GM23338 (cell line): ENCODE measurements at regions not wholly inside any gene's neighbourhood (a gene's known extent, or its start where the extent isn't known, plus 50 kb on each side); places are given as distances from the start of the nearest gene placed in this dataset.

Experiments
- ATAC-seq: fragments of 200-7000 bp; cut with Tn5 transposase; 3 replicates; pipeline ENCODE4 v1.9.1; 2020
- DNase-seq: peaks from one replicate; pipeline ENCODE4 v3.0.0-alpha.2; 2015; ENCODE audit warnings: low spot score
- H2AFZ ChIP-seq: fragments of 200-600 bp; sonication (generic); 2 replicates; pipeline ENCODE4 v1.8.0; 2016; ENCODE audit warnings: antibody characterized with exemption, mild to moderate bottlenecking, moderate library complexity
- H3F3A ChIP-seq: fragments of 200-600 bp; sonication (generic); replicated peaks from 2 replicates; pipeline ENCODE4 v1.8.0; 2017; ENCODE audit warnings: antibody characterized with exemption, mixed run types, low read depth
- H3K27ac ChIP-seq: fragments of 200-600 bp; sonication (generic); 2 replicates; pipeline ENCODE4 v1.6.1; 2016; ENCODE audit warnings: low read depth
- H3K27me3 ChIP-seq: fragments of 200-600 bp; sonication (generic); 2 replicates; pipeline ENCODE4 v1.8.0; 2016; ENCODE audit warnings: mild to moderate bottlenecking, mixed run types, moderate library complexity; ENCODE audit not compliant: insufficient read depth
- H3K36me3 ChIP-seq: fragments of 200-600 bp; sonication (generic); 2 replicates; pipeline ENCODE4 v1.8.0; 2016; ENCODE audit warnings: mild to moderate bottlenecking; ENCODE audit not compliant: insufficient read depth
- H3K4me1 ChIP-seq: fragments of 200-600 bp; sonication (generic); 2 replicates; pipeline ENCODE4 v1.8.0; 2016; ENCODE audit warnings: mild to moderate bottlenecking, moderate library complexity; ENCODE audit not compliant: insufficient read depth
- H3K4me2 ChIP-seq: fragments of 200-600 bp; sonication (generic); 2 replicates; pipeline ENCODE4 v1.7.1; 2017; ENCODE audit warnings: mixed run types
- H3K4me3 ChIP-seq: fragments of 200-600 bp; sonication (generic); 2 replicates; pipeline ENCODE4 v1.6.1; 2016; ENCODE audit warnings: mixed run types
- H3K79me2 ChIP-seq: fragments of 200-600 bp; sonication (generic); replicated peaks from 2 replicates; pipeline ENCODE4 v1.8.0; 2017; ENCODE audit warnings: mild to moderate bottlenecking; ENCODE audit not compliant: insufficient read depth
- H3K9me2 ChIP-seq: fragments of 200-600 bp; sonication (generic); 2 replicates; pipeline ENCODE4 v1.8.0; 2017; ENCODE audit not compliant: insufficient read depth
- H4K20me1 ChIP-seq: fragments of 200-600 bp; sonication (generic); replicated peaks from 2 replicates; pipeline ENCODE4 v1.8.0; 2017; ENCODE audit warnings: mild to moderate bottlenecking; ENCODE audit not compliant: insufficient read depth
- H3K27ac Mint-ChIP-seq: 2 replicates; pipeline ENCODE4 v1.8.0; 2020; ENCODE audit warnings: inconsistent platforms, mild to moderate bottlenecking, moderate library complexity, mixed read lengths
- H3K27me3 Mint-ChIP-seq: 3 replicates; pipeline ENCODE4 v1.8.0; 2022; ENCODE audit warnings: low read depth, mild to moderate bottlenecking, moderate library complexity, mixed read lengths, inconsistent platforms; ENCODE audit not compliant: insufficient read depth, poor library complexity
- H3K36me3 Mint-ChIP-seq: 3 replicates; pipeline ENCODE4 v1.8.0; 2021; ENCODE audit warnings: low read depth, mild to moderate bottlenecking, inconsistent platforms, moderate library complexity, mixed read lengths
- H3K4me1 Mint-ChIP-seq: 3 replicates; pipeline ENCODE4 v1.8.0; 2020; ENCODE audit warnings: mild to moderate bottlenecking, inconsistent platforms, mixed read lengths
- H3K4me3 Mint-ChIP-seq: 3 replicates; pipeline ENCODE4 v1.8.0; 2021; ENCODE audit warnings: moderate library complexity, mild to moderate bottlenecking, inconsistent platforms, mixed read lengths
- H3K9me3 Mint-ChIP-seq: 3 replicates; pipeline ENCODE4 v1.8.0; 2020; ENCODE audit warnings: moderate library complexity, mild to moderate bottlenecking, inconsistent platforms, mixed read lengths
- EZH2 ChIP-seq: fragments of 200-600 bp; sonication (generic); IDR thresholded peaks from one replicate; pipeline ENCODE4 v1.8.0; 2017; ENCODE audit warnings: antibody characterized with exemption, mild to moderate bottlenecking, low read depth; ENCODE audit not compliant: unreplicated experiment
- POLR2AphosphoS5 ChIP-seq: IDR thresholded peaks from 2 replicates; pipeline ENCODE4 v1.6.1; 2016; ENCODE audit warnings: antibody characterized with exemption, low read depth
- STAT1 ChIP-seq: IDR thresholded peaks from one replicate; pipeline ENCODE4 v1.6.1; 2016; ENCODE audit warnings: antibody characterized with exemption; ENCODE audit not compliant: unreplicated experiment
- ZNF331 ChIP-seq: fragments of 250-450 bp; sonication (Bioruptor Pico); IDR thresholded peaks from 2 replicates; pipeline ENCODE4 v1.5.0; 2020; ENCODE audit warnings: low read depth, mild to moderate bottlenecking, moderate library complexity
- TF ChIP-seq, protein P1 (sequence below): fragments of 250-450 bp; sonication (Bioruptor Pico); IDR thresholded peaks from 2 replicates; pipeline ENCODE4 v1.5.0; 2020; ENCODE audit warnings: mild to moderate bottlenecking, moderate library complexity
- TF ChIP-seq, protein P2 (sequence below), 2 experiments: fragments of 200-600 bp in 1 of 2; sonication (generic) in 1 of 2; conservative IDR thresholded peaks; 2 replicates each; pipeline versions ENCODE4 v1.5.1 to v1.6.1; 2016 to 2017; ENCODE audit warnings: antibody characterized with exemption in 2 of 2, low read depth in 2 of 2, mild to moderate bottlenecking in 2 of 2, moderate library complexity in 1 of 2
- TF ChIP-seq, protein P3 (sequence below): IDR thresholded peaks from one replicate; pipeline ENCODE4 v1.6.1; 2018; ENCODE audit warnings: antibody characterized with exemption; ENCODE audit not compliant: unreplicated experiment

DNA sequence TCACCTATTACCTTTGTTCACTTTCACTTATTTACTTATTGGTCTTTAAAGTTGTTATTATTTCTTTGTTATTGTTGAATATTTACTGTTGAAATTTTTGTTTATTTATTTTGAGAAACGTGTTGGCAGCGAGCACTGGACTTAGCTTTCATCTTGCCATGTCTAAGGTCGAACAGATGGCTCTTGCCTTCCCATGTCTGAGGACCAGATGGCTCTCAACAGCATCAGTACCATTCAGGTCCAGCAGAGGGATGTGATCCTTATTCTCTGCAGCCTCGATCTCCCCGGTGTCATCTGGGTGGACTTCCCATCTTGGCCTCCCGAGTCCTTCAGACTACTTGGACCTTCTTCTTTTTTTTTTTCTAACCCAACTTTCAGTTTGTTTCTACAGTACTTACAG, 1437.6 kb downstream of the UQCRFS1 start (continued):
- TF ChIP-seq, protein P1, sequence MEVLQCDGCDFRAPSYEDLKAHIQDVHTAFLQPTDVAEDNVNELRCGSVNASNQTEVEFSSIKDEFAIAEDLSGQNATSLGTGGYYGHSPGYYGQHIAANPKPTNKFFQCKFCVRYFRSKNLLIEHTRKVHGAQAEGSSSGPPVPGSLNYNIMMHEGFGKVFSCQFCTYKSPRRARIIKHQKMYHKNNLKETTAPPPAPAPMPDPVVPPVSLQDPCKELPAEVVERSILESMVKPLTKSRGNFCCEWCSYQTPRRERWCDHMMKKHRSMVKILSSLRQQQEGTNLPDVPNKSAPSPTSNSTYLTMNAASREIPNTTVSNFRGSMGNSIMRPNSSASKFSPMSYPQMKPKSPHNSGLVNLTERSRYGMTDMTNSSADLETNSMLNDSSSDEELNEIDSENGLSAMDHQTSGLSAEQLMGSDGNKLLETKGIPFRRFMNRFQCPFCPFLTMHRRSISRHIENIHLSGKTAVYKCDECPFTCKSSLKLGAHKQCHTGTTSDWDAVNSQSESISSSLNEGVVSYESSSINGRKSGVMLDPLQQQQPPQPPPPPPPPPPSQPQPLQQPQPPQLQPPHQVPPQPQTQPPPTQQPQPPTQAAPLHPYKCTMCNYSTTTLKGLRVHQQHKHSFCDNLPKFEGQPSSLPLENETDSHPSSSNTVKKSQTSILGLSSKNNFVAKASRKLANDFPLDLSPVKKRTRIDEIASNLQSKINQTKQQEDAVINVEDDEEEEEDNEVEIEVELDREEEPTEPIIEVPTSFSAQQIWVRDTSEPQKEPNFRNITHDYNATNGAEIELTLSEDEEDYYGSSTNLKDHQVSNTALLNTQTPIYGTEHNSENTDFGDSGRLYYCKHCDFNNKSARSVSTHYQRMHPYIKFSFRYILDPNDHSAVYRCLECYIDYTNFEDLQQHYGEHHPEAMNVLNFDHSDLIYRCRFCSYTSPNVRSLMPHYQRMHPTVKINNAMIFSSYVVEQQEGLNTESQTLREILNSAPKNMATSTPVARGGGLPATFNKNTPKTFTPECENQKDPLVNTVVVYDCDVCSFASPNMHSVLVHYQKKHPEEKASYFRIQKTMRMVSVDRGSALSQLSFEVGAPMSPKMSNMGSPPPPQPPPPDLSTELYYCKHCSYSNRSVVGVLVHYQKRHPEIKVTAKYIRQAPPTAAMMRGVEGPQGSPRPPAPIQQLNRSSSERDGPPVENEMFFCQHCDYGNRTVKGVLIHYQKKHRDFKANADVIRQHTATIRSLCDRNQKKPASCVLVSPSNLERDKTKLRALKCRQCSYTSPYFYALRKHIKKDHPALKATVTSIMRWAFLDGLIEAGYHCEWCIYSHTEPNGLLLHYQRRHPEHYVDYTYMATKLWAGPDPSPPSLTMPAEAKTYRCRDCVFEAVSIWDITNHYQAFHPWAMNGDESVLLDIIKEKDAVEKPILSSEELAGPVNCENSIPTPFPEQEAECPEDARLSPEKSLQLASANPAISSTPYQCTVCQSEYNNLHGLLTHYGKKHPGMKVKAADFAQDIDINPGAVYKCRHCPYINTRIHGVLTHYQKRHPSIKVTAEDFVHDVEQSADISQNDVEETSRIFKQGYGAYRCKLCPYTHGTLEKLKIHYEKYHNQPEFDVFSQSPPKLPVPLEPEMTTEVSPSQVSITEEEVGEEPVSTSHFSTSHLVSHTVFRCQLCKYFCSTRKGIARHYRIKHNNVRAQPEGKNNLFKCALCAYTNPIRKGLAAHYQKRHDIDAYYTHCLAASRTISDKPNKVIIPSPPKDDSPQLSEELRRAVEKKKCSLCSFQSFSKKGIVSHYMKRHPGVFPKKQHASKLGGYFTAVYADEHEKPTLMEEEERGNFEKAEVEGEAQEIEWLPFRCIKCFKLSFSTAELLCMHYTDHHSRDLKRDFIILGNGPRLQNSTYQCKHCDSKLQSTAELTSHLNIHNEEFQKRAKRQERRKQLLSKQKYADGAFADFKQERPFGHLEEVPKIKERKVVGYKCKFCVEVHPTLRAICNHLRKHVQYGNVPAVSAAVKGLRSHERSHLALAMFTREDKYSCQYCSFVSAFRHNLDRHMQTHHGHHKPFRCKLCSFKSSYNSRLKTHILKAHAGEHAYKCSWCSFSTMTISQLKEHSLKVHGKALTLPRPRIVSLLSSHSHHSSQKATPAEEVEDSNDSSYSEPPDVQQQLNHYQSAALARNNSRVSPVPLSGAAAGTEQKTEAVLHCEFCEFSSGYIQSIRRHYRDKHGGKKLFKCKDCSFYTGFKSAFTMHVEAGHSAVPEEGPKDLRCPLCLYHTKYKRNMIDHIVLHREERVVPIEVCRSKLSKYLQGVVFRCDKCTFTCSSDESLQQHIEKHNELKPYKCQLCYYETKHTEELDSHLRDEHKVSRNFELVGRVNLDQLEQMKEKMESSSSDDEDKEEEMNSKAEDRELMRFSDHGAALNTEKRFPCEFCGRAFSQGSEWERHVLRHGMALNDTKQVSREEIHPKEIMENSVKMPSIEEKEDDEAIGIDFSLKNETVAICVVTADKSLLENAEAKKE (CRISPR knock-in tag), result no peak

DNA sequence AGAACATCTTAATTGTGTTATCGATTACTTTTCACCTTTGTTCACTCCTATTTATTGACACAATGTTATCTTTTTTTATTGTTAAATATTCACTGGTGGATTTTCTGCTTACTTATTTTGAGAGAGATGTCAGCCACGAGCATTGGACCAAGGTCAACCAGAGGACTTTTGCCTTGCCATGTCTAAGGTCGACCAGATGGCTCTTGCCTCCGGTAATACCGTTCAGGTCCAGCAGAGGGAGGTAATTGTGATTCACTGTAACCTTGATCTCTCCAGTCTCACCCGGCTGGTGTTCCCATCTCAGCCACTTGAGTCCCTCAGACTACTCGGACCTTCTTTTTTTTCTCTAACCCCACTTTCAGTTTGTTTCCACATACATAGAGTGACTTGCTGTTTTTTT, 1438.1 kb downstream of the UQCRFS1 start:
- Histone ChIP-seq H3K4me2 (no peak overlapping the region), H4K20me1 (no peaks in the 10 kb centered on the region), H3K79me2 (no peaks in the 10 kb centered on the region; the same call in 1 of the 2 replicates), H3K4me1 (no peaks in the 10 kb centered on the region), H2AFZ (no peak overlapping the region), H3K4me3 (no peak overlapping the region), H3K9me2 (peaks cover 31% of the 10 kb centered on the region), H3K36me3 (peaks cover 18% of the 10 kb centered on the region), H3F3A (no peaks in the 10 kb centered on the region), H3K27me3 (peaks cover 31% of the 10 kb centered on the region), H3K27ac (no peak overlapping the region)
- TF ChIP-seq ZNF331 (CRISPR knock-in tag) (no peak), STAT1 (no peak), POLR2AphosphoS5 (no peak), EZH2 (no peak)
- TF ChIP-seq, protein P2, sequence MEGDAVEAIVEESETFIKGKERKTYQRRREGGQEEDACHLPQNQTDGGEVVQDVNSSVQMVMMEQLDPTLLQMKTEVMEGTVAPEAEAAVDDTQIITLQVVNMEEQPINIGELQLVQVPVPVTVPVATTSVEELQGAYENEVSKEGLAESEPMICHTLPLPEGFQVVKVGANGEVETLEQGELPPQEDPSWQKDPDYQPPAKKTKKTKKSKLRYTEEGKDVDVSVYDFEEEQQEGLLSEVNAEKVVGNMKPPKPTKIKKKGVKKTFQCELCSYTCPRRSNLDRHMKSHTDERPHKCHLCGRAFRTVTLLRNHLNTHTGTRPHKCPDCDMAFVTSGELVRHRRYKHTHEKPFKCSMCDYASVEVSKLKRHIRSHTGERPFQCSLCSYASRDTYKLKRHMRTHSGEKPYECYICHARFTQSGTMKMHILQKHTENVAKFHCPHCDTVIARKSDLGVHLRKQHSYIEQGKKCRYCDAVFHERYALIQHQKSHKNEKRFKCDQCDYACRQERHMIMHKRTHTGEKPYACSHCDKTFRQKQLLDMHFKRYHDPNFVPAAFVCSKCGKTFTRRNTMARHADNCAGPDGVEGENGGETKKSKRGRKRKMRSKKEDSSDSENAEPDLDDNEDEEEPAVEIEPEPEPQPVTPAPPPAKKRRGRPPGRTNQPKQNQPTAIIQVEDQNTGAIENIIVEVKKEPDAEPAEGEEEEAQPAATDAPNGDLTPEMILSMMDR (conservative IDR thresholded peaks at IDR 0.05; ENCODE audit: low read depth in 2 of 2), result peak; percentile 45 to 49
- TF ChIP-seq, protein P3, sequence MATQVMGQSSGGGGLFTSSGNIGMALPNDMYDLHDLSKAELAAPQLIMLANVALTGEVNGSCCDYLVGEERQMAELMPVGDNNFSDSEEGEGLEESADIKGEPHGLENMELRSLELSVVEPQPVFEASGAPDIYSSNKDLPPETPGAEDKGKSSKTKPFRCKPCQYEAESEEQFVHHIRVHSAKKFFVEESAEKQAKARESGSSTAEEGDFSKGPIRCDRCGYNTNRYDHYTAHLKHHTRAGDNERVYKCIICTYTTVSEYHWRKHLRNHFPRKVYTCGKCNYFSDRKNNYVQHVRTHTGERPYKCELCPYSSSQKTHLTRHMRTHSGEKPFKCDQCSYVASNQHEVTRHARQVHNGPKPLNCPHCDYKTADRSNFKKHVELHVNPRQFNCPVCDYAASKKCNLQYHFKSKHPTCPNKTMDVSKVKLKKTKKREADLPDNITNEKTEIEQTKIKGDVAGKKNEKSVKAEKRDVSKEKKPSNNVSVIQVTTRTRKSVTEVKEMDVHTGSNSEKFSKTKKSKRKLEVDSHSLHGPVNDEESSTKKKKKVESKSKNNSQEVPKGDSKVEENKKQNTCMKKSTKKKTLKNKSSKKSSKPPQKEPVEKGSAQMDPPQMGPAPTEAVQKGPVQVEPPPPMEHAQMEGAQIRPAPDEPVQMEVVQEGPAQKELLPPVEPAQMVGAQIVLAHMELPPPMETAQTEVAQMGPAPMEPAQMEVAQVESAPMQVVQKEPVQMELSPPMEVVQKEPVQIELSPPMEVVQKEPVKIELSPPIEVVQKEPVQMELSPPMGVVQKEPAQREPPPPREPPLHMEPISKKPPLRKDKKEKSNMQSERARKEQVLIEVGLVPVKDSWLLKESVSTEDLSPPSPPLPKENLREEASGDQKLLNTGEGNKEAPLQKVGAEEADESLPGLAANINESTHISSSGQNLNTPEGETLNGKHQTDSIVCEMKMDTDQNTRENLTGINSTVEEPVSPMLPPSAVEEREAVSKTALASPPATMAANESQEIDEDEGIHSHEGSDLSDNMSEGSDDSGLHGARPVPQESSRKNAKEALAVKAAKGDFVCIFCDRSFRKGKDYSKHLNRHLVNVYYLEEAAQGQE, result no peak
- H3K9me3 Mint-ChIP-seq, result peaks cover 97% of the 10 kb centered on the region
- H3K27me3 Mint-ChIP-seq, result peaks cover 53% of the 10 kb centered on the region
- no peak overlapping the region for H3K27ac Mint-ChIP-seq
- peak; percentile 63 for ATAC-seq
- H3K4me1 Mint-ChIP-seq, result no peaks in the 10 kb centered on the region; the same call in 2 of the 3 replicates
- peak; percentile 63 for DNase-seq
- peaks cover 98% of the 10 kb centered on the region for H3K36me3 Mint-ChIP-seq
- H3K4me3 Mint-ChIP-seq, result no peak overlapping the region
